Upper lobe of left lung (tissue), 4 donors: ENCODE measurements at regions not wholly inside any gene's neighbourhood (a gene's known extent, or its start where the extent isn't known, plus 50 kb on each side); places are given as distances from the start of the nearest gene placed in this dataset.
"Not testable (repeated sequence)": the region's sequence is repeated elsewhere in the genome, so short reads cannot be mapped to it uniquely, and the experiment has no call there.

ENCODE experiments used
- CTCF ChIP-seq, 6 experiments: fragments of 450-650 bp in 4 of 6; fragments of 200-600 bp in 2 of 6; sonication (generic) in 2 of 6; IDR thresholded peaks; one replicate each; pipeline ENCODE4 v1.5.1; 2016 to 2019; ENCODE audit warnings: antibody characterized with exemption in 6 of 6
- POLR2A ChIP-seq, 4 donors: fragments of 450-650 bp; IDR thresholded peaks; one replicate each; pipeline ENCODE4 v1.5.1; 2016 to 2017; ENCODE audit warnings: antibody characterized with exemption in 4 of 4, mild to moderate bottlenecking in 2 of 4

GRCh38 chr6:57904356-57904755, 586.9 kb downstream of the PRIM2 start:
- TF ChIP-seq POLR2A, CTCF (IDR thresholded peaks at IDR 0.05): not testable (repeated sequence)
